Fibroblast of pulmonary artery (primary cell): ENCODE measurements at regions not wholly inside any gene's neighbourhood (a gene's known extent, or its start where the extent isn't known, plus 50 kb on each side); places are given as distances from the start of the nearest gene placed in this dataset.
A peak's percentile ranks its signal among the peaks of the same experiment; 100 is the strongest.

ENCODE experiments used
- DNase-seq: peaks from one replicate; pipeline ENCODE4 v3.0.0-alpha.2; 2010; ENCODE audit warnings: low read depth
- H3K4me3 ChIP-seq: replicated peaks from 2 replicates; pipeline ENCODE4 v1.5.1; 2011; ENCODE audit warnings: low read depth, mild to moderate bottlenecking, control low read depth, low read length, moderate library complexity
- TF ChIP-seq, protein P1 (sequence below): IDR thresholded peaks from 2 replicates; pipeline ENCODE4 v1.5.1; 2011; ENCODE audit warnings: mild to moderate bottlenecking, control low read depth, low read length, inconsistent platforms; ENCODE audit errors: missing control alignments

DNA sequence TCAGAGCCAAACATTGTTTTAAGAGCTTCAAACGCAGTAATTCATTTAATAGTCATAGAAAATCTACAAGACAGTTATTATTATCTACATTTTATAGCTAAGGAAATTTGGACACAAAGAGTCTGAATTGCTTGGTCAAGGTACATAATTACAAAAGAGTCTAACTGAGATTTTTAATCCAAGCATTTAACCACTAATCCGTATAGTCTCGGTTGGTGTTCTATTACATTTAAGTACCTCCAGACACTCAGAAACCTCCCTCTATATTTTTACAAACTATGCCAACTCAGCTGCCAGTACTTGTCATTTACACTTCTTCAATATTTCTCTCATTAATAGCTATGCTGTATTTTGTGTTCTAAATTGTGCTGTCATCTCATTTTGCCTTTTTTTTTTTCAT, 240.2 kb upstream of the PLSCR5 start:
- TF ChIP-seq, protein P1, sequence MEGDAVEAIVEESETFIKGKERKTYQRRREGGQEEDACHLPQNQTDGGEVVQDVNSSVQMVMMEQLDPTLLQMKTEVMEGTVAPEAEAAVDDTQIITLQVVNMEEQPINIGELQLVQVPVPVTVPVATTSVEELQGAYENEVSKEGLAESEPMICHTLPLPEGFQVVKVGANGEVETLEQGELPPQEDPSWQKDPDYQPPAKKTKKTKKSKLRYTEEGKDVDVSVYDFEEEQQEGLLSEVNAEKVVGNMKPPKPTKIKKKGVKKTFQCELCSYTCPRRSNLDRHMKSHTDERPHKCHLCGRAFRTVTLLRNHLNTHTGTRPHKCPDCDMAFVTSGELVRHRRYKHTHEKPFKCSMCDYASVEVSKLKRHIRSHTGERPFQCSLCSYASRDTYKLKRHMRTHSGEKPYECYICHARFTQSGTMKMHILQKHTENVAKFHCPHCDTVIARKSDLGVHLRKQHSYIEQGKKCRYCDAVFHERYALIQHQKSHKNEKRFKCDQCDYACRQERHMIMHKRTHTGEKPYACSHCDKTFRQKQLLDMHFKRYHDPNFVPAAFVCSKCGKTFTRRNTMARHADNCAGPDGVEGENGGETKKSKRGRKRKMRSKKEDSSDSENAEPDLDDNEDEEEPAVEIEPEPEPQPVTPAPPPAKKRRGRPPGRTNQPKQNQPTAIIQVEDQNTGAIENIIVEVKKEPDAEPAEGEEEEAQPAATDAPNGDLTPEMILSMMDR: no peak
- no peak for DNase-seq
- H3K4me3 ChIP-seq: no peak overlapping the region

DNA sequence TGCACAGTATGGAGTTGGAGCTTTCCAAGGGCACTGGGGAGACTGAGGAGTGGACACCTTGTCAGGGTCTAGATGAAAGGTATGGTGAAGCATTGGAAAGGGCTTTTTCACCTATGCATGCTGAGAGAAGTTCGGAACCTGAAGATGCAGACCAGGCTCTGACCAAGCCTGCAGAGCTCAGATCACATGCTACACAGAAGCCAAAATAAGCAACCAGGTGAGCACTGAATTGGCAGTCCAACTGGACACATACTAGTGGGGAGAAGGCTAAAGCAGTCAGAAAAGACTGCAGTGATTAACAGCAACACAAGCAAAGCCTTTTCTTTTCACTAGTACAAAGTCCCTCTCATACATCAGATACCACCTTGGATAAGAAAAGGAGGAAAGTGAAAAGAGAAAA, 238.3 kb upstream of the PLSCR5 start:
- TF ChIP-seq, protein P1: no peak
- no peak overlapping the region for H3K4me3 ChIP-seq
- DNase-seq: no peak

DNA sequence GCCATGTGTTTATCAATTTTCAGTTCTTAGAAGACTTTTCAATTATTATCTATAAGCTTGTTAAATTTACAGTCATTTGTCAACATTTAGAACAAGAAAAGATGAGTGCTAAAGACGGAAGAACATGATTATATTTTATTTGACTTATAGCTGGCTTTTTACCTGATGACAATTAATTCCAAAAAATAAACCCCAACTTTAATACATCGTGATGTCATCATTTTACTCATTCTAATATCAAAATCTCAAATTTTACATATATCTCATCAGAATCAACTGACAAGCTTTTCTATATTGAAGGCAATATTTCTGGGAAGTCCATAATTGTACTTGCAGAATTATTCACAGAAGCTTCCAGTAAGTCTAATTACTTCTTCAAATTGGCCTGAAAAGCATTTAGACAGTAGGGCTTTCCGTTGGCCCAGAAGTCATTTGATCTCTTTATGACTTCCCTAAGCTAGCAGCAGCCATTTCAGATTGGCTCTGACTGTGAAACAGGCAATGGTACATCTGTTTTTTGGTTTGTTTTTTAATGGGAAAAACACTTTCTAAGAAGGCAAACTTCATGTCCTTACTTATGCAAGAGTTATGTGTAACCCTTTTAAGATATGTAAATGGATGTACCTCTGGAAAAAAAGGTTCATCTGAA, 234.7 kb upstream of the PLSCR5 start:
- DNase-seq: no peak
- H3K4me3 ChIP-seq: no peak overlapping the region
- TF ChIP-seq, protein P1: no peak

DNA sequence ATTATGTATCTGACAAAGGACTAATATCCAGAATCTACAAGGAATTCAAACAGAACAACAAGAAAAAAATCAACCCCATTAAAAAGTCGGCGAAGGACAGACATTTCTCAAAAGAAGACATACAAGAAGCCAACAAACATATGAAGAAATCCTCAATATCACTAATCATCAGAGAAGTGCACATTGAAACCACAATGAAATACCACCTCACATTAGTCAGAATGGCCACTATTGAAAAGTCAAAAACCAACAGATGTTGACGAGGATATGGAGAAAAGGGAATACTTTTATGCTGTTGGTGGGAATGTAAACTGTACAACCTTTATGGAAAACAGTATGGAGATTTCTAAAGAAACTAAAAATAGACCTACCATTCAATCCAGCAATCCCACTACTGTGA, 233.1 kb upstream of the PLSCR5 start:
- no peak for DNase-seq
- no peak overlapping the region for H3K4me3 ChIP-seq
- TF ChIP-seq, protein P1: no peak

DNA sequence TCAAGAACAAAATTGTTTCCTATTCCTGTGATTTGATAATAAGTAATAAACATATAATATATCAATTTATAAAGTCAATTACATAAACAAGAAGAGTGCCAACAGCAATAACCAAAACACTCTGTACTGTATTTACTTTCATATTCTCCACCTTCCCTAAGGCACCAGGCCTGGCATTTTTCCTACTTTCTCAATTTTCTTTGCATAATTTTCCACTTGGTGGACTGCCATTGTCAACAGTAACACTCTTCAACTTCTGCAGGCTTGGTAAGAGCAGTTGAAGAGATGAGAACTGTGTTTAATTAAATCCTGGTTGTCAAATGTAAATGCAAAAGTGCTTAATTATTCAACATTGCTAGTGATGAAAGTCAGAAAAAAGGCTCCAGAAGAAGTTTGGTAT, 229.8 kb upstream of the PLSCR5 start:
- TF ChIP-seq, protein P1: no peak
- DNase-seq: peak; percentile 2
- no peak overlapping the region for H3K4me3 ChIP-seq

DNA sequence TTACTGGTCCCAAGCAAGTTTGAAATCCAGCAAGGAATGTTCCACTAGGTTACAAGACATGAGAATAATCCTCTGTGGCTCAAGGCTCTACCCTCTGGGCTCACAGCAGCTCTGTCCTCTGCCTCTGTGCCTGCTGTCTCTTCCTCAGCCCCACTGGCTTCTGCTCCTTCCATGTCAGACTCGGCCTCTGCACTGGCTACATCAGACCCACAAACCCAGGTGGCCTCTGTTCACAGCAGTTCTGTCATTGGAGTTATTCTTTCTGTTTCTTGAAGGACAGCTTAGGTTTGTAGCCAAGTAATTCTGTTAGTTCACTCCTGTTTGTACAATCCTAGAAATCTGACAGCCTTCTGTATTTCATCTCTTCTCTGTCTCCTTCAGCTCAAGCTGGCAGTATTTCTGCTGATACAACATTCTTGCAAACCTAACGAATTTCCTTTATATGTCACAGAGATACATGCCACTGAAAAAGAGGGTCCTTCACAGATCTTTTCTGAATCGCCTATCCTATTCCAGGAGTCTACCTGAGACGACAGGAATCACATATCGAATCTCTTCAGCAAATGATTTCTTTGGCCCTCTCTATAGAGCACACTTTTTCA, 227.8 kb upstream of the PLSCR5 start:
- TF ChIP-seq, protein P1: no peak
- H3K4me3 ChIP-seq: no peak overlapping the region
- no peak for DNase-seq

DNA sequence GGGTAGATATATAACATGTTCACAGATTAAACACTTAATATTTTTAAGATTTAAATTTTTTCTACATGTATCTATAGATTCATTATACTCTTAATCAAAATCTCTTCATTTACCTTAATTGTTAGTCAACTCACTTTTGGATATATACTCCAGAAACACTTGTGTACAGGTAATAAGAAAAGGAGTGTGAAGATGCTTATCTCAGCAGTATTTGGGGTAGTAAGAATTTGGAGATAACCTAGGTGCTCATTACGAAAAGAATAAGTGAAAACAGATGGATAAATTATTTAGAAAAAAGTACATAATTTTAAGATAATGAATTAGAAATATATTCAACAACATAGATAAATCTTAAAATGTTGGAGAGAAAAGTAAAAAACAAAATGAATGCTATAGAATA, 226.5 kb upstream of the PLSCR5 start:
- TF ChIP-seq, protein P1: no peak
- H3K4me3 ChIP-seq: no peak overlapping the region
- DNase-seq: no peak
